ENCODE measurements at regions not wholly inside any gene's neighbourhood (a gene's known extent, or its start where the extent isn't known, plus 50 kb on each side); places are given as distances from the start of the nearest gene placed in this dataset.

GRCh38 chr9:115411516-115411915 is 293.6 kb upstream of the TNC start:
- TF ChIP-seq, protein P1, sequence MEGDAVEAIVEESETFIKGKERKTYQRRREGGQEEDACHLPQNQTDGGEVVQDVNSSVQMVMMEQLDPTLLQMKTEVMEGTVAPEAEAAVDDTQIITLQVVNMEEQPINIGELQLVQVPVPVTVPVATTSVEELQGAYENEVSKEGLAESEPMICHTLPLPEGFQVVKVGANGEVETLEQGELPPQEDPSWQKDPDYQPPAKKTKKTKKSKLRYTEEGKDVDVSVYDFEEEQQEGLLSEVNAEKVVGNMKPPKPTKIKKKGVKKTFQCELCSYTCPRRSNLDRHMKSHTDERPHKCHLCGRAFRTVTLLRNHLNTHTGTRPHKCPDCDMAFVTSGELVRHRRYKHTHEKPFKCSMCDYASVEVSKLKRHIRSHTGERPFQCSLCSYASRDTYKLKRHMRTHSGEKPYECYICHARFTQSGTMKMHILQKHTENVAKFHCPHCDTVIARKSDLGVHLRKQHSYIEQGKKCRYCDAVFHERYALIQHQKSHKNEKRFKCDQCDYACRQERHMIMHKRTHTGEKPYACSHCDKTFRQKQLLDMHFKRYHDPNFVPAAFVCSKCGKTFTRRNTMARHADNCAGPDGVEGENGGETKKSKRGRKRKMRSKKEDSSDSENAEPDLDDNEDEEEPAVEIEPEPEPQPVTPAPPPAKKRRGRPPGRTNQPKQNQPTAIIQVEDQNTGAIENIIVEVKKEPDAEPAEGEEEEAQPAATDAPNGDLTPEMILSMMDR (IDR thresholded peaks at IDR 0.05), result no peak
- TF ChIP-seq MAX (CRISPR knock-in tag; IDR thresholded peaks at IDR 0.05) (no peak), SP1 (CRISPR knock-in tag; conservative IDR thresholded peaks at IDR 0.05) (no peak), ZNF232 (CRISPR knock-in tag; IDR thresholded peaks at IDR 0.05) (no peak), NR3C1 (CRISPR knock-in tag; conservative IDR thresholded peaks at IDR 0.05; ENCODE audit: low read depth) (no peak), ZNF121 (CRISPR knock-in tag; IDR thresholded peaks at IDR 0.05) (no peak)
- TF ChIP-seq, protein P2, sequence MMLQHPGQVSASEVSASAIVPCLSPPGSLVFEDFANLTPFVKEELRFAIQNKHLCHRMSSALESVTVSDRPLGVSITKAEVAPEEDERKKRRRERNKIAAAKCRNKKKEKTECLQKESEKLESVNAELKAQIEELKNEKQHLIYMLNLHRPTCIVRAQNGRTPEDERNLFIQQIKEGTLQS (CRISPR knock-in tag; conservative IDR thresholded peaks at IDR 0.05), result no peak
